ENCODE measurements at regions not wholly inside any gene's neighbourhood (a gene's known extent, or its start where the extent isn't known, plus 50 kb on each side); places are given as distances from the start of the nearest gene placed in this dataset.
A peak's percentile ranks its signal among the peaks of the same experiment; 100 is the strongest.
"Not testable (repeated sequence)": the region's sequence is repeated elsewhere in the genome, so short reads cannot be mapped to it uniquely, and the experiment has no call there.

DNA sequence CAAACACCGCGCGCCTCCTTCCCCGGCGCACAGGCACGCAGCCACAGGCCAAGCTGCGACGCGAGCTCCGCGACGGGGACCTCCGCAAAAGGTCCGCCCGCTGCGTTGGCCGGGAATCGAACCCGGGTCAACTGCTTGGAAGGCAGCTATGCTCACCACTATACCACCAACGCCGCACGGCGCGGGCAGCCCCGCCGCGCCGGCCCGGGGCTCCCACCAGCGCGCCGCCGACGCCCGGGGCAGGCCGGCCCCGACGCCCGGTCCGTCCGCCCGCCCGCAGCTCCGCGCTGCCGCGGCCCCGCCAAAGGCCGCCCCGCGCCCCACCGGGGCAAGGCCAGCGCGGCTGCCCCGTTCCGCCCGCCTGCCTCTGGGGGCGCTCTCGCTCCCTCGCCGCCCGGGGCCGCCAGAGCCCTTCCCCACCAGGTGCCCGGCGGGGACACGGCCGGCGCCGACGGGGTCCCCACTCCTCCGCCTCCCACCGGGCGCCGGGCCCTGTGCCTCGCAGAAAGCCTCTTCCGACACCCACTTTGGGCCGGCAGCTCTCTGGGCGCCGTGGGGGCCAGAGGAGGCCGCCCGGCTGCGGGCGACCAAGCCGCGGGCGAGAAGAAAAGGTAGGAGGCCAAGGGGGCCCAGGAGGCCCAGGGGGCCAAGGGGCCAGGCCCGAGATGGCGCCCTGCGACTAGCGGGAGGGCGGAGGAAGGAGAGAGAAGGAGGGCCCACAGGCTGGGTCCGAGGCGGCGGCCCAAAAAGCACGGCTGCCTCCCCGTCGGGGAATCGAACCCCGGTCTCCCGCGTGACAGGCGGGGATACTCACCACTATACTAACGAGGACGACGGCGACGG lies 50.2 kb upstream of the FCGR2A start:
- H3K9me3 ChIP-seq (ENCODE audit: low read length); H3K4me3 ChIP-seq (ENCODE audit: low read depth in 1 of 2, low read length in 2 of 2); H3K9ac ChIP-seq (ENCODE audit: low read length); H3K4me1 ChIP-seq (ENCODE audit: insufficient read depth, low read length); H3K27ac ChIP-seq (ENCODE audit: low read depth, low read length); H3K27me3 ChIP-seq (ENCODE audit: control insufficient read depth in 1 of 2, insufficient read depth in 2 of 2, low read length in 2 of 2); H3K36me3 ChIP-seq (ENCODE audit: insufficient read depth, low read length): not testable (repeated sequence)

DNA sequence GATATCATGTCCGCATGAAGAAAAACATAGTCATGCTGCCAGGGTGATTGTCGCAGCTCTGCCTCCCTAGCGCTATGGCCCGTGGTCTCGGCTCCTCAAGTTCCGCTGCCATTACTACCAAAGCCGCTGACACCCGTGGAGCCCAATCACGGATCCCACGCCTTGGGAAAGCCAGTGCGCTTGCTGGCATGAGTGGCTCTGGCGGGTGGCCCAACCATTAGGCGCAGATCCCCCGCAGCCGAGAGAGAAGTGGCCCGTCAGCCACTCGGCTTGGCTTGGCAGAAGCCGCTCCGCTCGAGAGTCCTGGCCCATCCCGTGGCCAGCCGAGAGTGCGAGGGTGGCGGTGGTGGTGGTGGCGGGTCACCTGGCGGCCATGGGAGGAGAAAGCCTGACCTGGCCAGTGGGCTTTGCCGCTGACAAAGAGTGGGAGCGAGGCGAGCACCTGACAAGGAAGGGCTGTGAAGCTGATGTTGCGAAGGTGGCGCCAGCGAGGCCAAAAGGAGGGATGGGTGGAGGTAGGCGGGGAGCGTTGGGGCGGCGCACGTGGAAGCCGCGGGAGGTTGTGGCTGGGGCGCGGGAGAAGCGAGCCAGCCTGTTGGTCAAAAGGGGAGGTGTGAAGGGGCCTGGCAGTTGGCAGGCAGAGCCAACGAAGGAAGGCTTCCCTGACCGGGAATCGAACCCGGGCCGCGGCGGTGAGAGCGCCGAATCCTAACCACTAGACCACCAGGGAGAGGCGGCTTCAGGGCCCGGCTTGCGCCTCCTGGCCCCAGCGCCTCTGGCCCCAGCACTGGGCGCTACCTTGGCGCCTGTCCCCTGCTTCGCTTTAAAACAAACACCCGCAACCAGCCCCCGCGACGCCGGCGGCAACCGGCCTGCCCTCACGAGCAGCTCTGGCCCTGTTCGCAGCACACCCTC lies 51.0 kb upstream of the FCGR2A start:
- not testable (repeated sequence) for H3K4me1 ChIP-seq (ENCODE audit: insufficient read depth, low read length); H3K36me3 ChIP-seq (ENCODE audit: insufficient read depth, low read length); H3K9me3 ChIP-seq (ENCODE audit: low read length); H3K27me3 ChIP-seq (ENCODE audit: control insufficient read depth in 1 of 2, insufficient read depth in 2 of 2, low read length in 2 of 2); H3K4me3 ChIP-seq (ENCODE audit: low read depth in 1 of 2, low read length in 2 of 2); H3K27ac ChIP-seq (ENCODE audit: low read depth, low read length); H3K9ac ChIP-seq (ENCODE audit: low read length)

DNA sequence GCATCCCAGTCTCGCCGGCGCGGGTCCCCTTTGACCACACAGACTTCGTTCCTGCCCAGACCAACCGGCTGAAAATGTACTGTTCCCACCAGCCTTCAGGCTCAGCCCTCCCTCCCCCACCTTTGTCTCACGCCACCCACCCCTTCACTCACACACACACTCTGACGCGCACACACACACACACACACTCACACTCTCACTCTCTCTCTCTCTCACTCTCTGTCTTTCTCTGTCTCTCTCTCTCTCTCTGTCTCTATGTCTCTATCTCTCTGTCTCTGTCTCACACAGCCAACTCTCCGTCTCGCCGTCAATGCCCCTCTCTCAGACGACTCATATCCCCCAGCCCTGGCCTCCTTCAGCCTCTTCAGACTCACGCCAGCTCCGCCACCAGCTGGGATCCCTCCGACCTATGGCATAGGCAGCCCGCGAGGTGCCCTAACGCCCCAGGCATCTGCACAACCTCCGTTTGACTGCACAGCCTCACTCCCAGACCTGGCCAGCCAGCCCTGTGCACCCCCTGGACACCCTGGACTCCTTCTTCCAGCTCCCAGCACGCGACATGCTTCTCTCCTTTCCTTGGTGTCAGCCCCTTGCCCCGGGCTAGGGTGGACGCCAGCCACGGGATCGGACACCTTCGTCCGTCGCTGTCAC lies 53.4 kb upstream of the FCGR2A start:
- not testable (repeated sequence) for H3K4me1 ChIP-seq (ENCODE audit: insufficient read depth, low read length); H3K27ac ChIP-seq (ENCODE audit: low read depth, low read length); H3K36me3 ChIP-seq (ENCODE audit: insufficient read depth, low read length); H3K27me3 ChIP-seq (ENCODE audit: control insufficient read depth in 1 of 2, insufficient read depth in 2 of 2, low read length in 2 of 2); H3K9ac ChIP-seq (ENCODE audit: low read length); H3K4me3 ChIP-seq (ENCODE audit: low read depth in 1 of 2, low read length in 2 of 2); H3K9me3 ChIP-seq (ENCODE audit: low read length)

DNA sequence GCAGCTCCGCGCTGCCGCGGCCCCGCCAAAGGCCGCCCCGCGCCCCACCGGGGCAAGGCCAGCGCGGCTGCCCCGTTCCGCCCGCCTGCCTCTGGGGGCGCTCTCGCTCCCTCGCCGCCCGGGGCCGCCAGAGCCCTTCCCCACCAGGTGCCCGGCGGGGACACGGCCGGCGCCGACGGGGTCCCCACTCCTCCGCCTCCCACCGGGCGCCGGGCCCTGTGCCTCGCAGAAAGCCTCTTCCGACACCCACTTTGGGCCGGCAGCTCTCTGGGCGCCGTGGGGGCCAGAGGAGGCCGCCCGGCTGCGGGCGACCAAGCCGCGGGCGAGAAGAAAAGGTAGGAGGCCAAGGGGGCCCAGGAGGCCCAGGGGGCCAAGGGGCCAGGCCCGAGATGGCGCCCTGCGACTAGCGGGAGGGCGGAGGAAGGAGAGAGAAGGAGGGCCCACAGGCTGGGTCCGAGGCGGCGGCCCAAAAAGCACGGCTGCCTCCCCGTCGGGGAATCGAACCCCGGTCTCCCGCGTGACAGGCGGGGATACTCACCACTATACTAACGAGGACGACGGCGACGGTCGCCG lies 57.4 kb upstream of the FCGR2A start:
- H3K4me3 ChIP-seq (ENCODE audit: low read depth in 1 of 2, low read length in 2 of 2); H3K9me3 ChIP-seq (ENCODE audit: low read length); H3K27me3 ChIP-seq (ENCODE audit: control insufficient read depth in 1 of 2, insufficient read depth in 2 of 2, low read length in 2 of 2); H3K4me1 ChIP-seq (ENCODE audit: insufficient read depth, low read length); H3K27ac ChIP-seq (ENCODE audit: low read depth, low read length); H3K9ac ChIP-seq (ENCODE audit: low read length); H3K36me3 ChIP-seq (ENCODE audit: insufficient read depth, low read length): not testable (repeated sequence)

DNA sequence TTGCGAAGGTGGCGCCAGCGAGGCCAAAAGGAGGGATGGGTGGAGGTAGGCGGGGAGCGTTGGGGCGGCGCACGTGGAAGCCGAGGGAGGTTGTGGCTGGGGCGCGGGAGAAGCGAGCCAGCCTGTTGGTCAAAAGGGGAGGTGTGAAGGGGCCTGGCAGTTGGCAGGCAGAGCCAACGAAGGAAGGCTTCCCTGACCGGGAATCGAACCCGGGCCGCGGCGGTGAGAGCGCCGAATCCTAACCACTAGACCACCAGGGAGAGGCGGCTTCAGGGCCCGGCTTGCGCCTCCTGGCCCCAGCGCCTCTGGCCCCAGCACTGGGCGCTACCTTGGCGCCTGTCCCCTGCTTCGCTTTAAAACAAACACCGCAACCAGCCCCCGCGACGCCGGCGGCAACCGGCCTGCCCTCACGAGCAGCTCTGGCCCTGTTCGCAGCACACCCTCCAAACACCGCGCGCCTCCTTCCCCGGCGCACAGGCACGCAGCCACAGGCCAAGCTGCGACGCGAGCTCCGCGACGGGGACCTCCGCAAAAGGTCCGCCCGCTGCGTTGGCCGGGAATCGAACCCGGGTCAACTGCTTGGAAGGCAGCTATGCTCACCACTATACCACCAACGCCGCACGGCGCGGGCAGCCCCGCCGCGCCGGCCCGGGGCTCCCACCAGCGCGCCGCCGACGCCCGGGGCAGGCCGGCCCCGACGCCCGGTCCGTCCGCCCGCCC lies 58.1 kb upstream of the FCGR2A start:
- not testable (repeated sequence) for H3K4me3 ChIP-seq (ENCODE audit: low read depth in 1 of 2, low read length in 2 of 2)

DNA sequence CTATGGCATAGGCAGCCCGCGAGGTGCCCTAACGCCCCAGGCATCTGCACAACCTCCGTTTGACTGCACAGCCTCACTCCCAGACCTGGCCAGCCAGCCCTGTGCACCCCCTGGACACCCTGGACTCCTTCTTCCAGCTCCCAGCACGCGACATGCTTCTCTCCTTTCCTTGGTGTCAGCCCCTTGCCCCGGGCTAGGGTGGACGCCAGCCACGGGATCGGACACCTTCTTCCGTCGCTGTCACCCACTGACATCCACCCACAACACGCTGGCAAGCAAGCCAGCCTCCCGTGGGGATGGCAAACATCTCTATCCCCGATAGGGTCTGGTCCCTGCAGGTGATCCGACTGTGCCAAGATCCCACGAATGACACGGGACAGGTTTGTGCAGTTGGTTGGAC lies 60.5 kb upstream of the FCGR2A start:
- H3K9me3 ChIP-seq (ENCODE audit: low read length); H3K36me3 ChIP-seq (ENCODE audit: insufficient read depth, low read length); H3K27ac ChIP-seq (ENCODE audit: low read depth, low read length); H3K9ac ChIP-seq (ENCODE audit: low read length); H3K4me1 ChIP-seq (ENCODE audit: insufficient read depth, low read length); H3K4me3 ChIP-seq (ENCODE audit: low read depth in 1 of 2, low read length in 2 of 2): not testable (repeated sequence)
- H3K27me3 ChIP-seq (ENCODE audit: control insufficient read depth in 1 of 2, insufficient read depth in 2 of 2, low read length in 2 of 2), result peaks cover 3 to 11% of the 10 kb centered on the region in 2 donors

More for the DNA sequence above, 58.1 kb upstream of the FCGR2A start:
- H3K4me1 ChIP-seq (ENCODE audit: insufficient read depth, low read length); H3K36me3 ChIP-seq (ENCODE audit: insufficient read depth, low read length); H3K27ac ChIP-seq (ENCODE audit: low read depth, low read length); H3K27me3 ChIP-seq (ENCODE audit: control insufficient read depth in 1 of 2, insufficient read depth in 2 of 2, low read length in 2 of 2); H3K9me3 ChIP-seq (ENCODE audit: low read length); H3K9ac ChIP-seq (ENCODE audit: low read length): not testable (repeated sequence)

DNA sequence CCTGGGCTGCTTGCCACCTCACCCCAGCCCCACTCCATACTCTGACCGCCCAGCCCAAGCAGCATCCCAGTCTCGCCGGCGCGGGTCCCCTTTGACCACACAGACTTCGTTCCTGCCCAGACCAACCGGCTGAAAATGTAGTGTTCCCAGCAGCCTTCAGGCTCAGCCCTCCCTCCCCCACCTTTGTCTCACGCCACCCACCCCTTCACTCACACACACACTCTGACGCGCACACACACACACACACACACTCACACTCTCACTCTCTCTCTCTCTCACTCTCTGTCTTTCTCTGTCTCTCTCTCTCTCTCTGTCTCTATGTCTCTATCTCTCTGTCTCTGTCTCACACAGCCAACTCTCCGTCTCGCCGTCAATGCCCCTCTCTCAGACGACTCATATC lies 61.0 kb upstream of the FCGR2A start:
- peaks cover 8 to 15% of the 10 kb centered on the region in 2 donors for H3K27me3 ChIP-seq (ENCODE audit: control insufficient read depth in 1 of 2, insufficient read depth in 2 of 2, low read length in 2 of 2)
- not testable (repeated sequence) for H3K4me1 ChIP-seq (ENCODE audit: insufficient read depth, low read length); H3K4me3 ChIP-seq (ENCODE audit: low read depth in 1 of 2, low read length in 2 of 2); H3K9ac ChIP-seq (ENCODE audit: low read length); H3K27ac ChIP-seq (ENCODE audit: low read depth, low read length); H3K9me3 ChIP-seq (ENCODE audit: low read length); H3K36me3 ChIP-seq (ENCODE audit: insufficient read depth, low read length)

DNA sequence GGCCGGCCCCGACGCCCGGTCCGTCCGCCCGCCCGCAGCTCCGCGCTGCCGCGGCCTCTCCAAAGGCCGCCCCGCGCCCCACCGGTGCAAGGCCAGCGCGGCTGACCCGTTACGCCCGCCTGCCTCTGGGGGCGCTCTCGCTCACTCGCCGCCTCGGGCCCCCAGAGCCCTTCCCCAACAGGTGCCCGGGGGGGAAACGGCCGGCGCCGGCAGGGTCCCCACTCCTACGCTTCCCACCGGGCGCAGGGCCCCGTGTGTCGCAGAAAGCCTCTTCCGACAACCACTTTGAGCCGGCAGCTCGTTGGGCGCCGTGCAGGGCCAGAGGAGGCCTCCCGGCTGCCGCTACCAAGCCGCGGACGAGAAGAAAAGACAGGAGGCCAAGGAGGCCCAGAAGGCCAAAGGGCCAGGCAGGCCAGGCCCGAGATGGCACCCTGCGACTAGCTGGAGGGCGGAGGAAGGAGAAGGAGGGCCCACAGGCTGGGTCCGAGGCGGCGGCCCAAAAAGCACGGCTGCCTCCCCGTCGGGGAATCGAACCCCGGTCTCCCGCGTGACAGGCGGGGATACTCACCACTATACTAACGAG lies 64.9 kb upstream of the FCGR2A start:
- H3K27me3 ChIP-seq (ENCODE audit: control insufficient read depth in 1 of 2, insufficient read depth in 2 of 2, low read length in 2 of 2), result peaks cover 12 to 23% of the 10 kb centered on the region in 2 donors
- no peaks in the 10 kb centered on the region for H3K36me3 ChIP-seq (ENCODE audit: insufficient read depth, low read length)
- H3K9me3 ChIP-seq (ENCODE audit: low read length), result no peaks in the 10 kb centered on the region
- no peak overlapping the region for H3K27ac ChIP-seq (ENCODE audit: low read depth, low read length)
- H3K4me1 ChIP-seq (ENCODE audit: insufficient read depth, low read length), result no peaks in the 10 kb centered on the region
- no peak overlapping the region for H3K9ac ChIP-seq (ENCODE audit: low read length)
- H3K4me3 ChIP-seq (ENCODE audit: low read depth in 1 of 2, low read length in 2 of 2), result peak overlapping the region; percentile 38 to 43

DNA sequence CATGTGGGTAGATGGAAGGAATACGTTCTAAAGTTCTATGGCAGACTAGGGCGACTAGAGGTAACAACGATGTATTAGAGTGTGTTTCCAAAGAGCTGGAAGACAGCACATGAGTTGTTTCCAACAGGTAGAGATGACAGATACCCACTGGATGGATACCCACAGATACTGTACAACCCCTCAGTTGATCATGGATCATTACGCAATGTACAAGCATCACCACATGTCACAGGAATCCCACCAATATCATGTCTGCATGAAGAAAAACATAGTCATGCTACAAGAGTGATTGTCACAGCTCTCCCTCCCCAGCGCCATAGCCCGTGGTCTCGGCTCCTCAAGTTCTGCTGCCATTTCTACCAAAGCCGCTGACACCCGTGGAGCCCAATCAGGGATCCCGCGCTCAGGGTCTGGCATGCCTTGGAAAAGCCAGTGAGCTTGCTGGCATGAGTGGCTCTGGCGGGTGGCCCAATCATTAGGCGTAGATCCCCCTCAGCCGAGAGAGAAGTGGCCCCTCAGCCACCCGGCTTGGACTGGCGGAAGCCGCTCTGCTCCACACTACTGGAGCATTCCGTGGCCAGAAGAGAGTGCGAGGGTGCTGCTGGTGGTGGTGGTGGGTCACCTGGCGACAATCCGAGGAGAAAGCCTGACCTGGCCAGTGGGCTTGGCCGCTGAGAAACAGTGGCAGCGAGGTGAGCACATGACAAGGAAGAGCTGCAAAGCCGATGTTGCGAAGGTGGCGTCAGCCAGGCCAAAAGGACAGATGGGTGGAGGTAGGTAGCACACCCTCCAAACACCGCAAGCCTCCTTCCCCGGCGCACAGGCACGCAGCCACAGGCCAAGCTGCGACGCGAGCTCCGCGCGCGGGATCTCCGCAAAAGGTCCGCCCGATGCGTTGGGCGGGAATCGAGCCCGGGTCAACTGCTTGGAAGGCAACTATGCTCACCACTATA lies 65.7 kb upstream of the FCGR2A start:
- H3K27ac ChIP-seq (ENCODE audit: low read depth, low read length), result no peak overlapping the region
- H3K27me3 ChIP-seq (ENCODE audit: control insufficient read depth in 1 of 2, insufficient read depth in 2 of 2, low read length in 2 of 2), result peaks cover 12 to 20% of the 10 kb centered on the region in 2 donors
- H3K9ac ChIP-seq (ENCODE audit: low read length), result no peak overlapping the region

DNA sequence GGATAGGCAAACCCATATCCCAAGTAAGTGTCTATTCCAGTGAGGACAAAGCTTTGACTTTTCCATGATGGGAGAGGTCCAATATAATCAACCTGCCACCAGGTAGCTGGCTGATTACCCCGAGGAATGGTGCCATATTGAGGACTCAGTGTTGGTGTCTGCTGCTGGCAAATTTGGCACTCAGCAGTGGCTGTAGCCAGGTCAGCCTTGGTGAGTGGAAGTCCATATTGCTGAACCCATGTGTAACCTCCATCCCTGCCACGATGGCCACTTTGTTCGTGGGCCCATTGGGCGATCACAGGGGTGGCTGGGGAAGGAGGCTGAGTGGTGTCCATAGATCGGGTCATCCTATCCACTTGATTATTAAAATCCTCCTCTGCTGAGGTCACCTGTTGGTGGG lies 65.5 kb upstream of the CFAP126 start:
- H3K4me1 ChIP-seq (ENCODE audit: insufficient read depth, low read length); H3K9ac ChIP-seq (ENCODE audit: low read length); H3K4me3 ChIP-seq (ENCODE audit: low read depth in 1 of 2, low read length in 2 of 2); H3K9me3 ChIP-seq (ENCODE audit: low read length); H3K36me3 ChIP-seq (ENCODE audit: insufficient read depth, low read length); H3K27ac ChIP-seq (ENCODE audit: low read depth, low read length): not testable (repeated sequence)
- H3K27me3 ChIP-seq (ENCODE audit: control insufficient read depth in 1 of 2, insufficient read depth in 2 of 2, low read length in 2 of 2), result peaks cover under 1 to 15% of the 10 kb centered on the region in 2 donors

More for the DNA sequence above, 65.7 kb upstream of the FCGR2A start:
- H3K4me1 ChIP-seq (ENCODE audit: insufficient read depth, low read length), result no peaks in the 10 kb centered on the region
- no peaks in the 10 kb centered on the region for H3K36me3 ChIP-seq (ENCODE audit: insufficient read depth, low read length)
- H3K4me3 ChIP-seq (ENCODE audit: low read depth in 1 of 2, low read length in 2 of 2), result peak overlapping the region in 1 of 2 donors; percentile 23
- H3K9me3 ChIP-seq (ENCODE audit: low read length), result no peaks in the 10 kb centered on the region

Data from muscle layer of colon (tissue), 2 donors.